CD4-positive, alpha-beta T cell treated with Interleukin-15 for 4 hours (primary cell): ENCODE measurements at regions not wholly inside any gene's neighbourhood (a gene's known extent, or its start where the extent isn't known, plus 50 kb on each side); places are given as distances from the start of the nearest gene placed in this dataset.

Experiments
- DNase-seq: peaks from one replicate; pipeline ENCODE4 v3.0.0-alpha.2; 2020; ENCODE audit warnings: low spot score

DNA sequence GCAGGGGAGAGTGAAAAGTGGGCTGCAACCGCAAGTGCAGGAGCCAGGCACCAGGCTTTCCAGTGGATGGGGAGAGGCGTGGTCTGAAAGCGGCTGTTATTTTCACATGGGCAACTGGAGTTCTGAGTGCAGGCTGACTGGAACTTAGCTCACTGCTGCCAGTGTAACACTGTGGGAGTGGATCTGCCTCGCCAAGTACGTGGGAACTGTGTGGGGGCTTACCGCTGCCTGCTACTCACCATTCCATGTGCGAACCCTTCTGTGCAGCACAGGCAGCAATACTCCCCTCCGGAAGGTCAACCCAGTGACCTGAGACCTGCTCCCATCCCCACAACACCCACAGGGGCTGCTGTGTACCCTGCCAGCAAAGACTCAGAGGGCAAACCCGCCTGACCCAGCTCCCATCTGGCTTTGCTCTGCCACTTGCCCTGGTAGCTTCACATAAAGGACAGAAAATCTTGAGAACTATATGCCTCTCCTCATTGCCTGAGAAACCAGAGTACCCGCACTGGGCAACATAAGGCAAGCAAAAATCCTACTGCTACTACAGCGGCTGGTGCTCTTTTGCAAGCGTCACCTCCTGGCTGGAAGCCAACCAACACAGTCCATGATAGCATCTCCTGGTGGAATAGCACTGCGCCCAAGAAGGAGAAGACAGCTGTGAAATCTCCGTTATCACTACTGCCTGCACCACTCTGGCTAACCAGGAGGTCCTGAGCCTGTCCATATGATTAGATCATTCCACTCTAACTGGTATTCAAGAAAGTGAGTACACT is 54.4 kb upstream of the SIRPG start:
- DNase-seq = no peak

- DNase-seq = no peak
These were observed 53.7 kb upstream of the SIRPG start for GRCh38 chr20:1711266-1711665.

- no peak for DNase-seq
These were observed 52.9 kb upstream of the SIRPG start for GRCh38 chr20:1710484-1710883.

- no peak for DNase-seq
These were observed 50.2 kb upstream of the SIRPG start for GRCh38 chr20:1707588-1708449.
